Transverse colon (tissue), 4 donors: ENCODE measurements at regions not wholly inside any gene's neighbourhood (a gene's known extent, or its start where the extent isn't known, plus 50 kb on each side); places are given as distances from the start of the nearest gene placed in this dataset.

Experiments used
- DNase-seq: peaks from one replicate; pipeline ENCODE4 v3.0.0-alpha.2; 2019
- H3K27ac ChIP-seq, 4 donors: fragments of 200-600 bp; sonication (generic); 2 replicates each; pipeline ENCODE4 v1.5.1; 2016 to 2018; ENCODE audit warnings: inconsistent platforms in 4 of 4
- H3K27me3 ChIP-seq: fragments of 200-600 bp; sonication (generic); 2 replicates; pipeline ENCODE4 v1.5.1; 2017; ENCODE audit warnings: inconsistent platforms
- H3K36me3 ChIP-seq, 4 donors: fragments of 200-600 bp; sonication (generic); 2 replicates each; pipeline ENCODE4 v1.5.1; 2017 to 2019; ENCODE audit warnings: inconsistent platforms in 4 of 4
- H3K4me1 ChIP-seq, 4 donors: fragments of 200-600 bp; sonication (generic); 2 replicates each; pipeline ENCODE4 v1.5.1; 2017 to 2020; ENCODE audit warnings: inconsistent platforms in 4 of 4
- H3K4me3 ChIP-seq, 4 donors: fragments of 200-600 bp; sonication (generic); 1 replicate in 1 of 4; 2 replicates in 3 of 4; pipeline versions ENCODE4 v1.5.1 to v1.6.1; 2017 to 2019; ENCODE audit warnings: inconsistent platforms in 4 of 4
- H3K9me3 ChIP-seq, 2 donors: fragments of 200-600 bp; sonication (generic); 2 replicates each; pipeline ENCODE4 v1.5.1; 2017 to 2019; ENCODE audit warnings: inconsistent platforms in 2 of 2
- EP300 ChIP-seq: sonication (generic); formaldehyde crosslinking; IDR thresholded peaks from one replicate; pipeline ENCODE4 v1.6.1; 2017; ENCODE audit warnings: antibody characterized with exemption, low read depth
- POLR2A ChIP-seq: fragments of 450-650 bp; IDR thresholded peaks from one replicate; pipeline ENCODE4 v1.6.1; 2016; ENCODE audit warnings: antibody characterized with exemption, mild to moderate bottlenecking, moderate library complexity
- POLR2AphosphoS5 ChIP-seq, 3 donors: sonication (generic); formaldehyde crosslinking; IDR thresholded peaks; one replicate each; pipeline ENCODE4 v1.6.1; 2016; ENCODE audit warnings: antibody characterized with exemption in 3 of 3
- WGBS, 2 donors: methylation state at CpG; one replicate each; pipeline ENCODE4 v1.1.5; 2018; ENCODE audit warnings: low coverage in 1 of 2; 5-methylcytosine and 5-hydroxymethylcytosine counted together
- in situ Hi-C, 4 donors: fragments of 200-750 bp; cut with MboI; loops; one replicate each; pipeline versions ENCODE4 v1.15.0 to v1.15.1; 2017; ENCODE audit warnings: low sequenced_read_pairs in 3 of 4, low pct_ligation_motif_present in 1 of 4, low pct_unique_long_range_greater_than_20kb in 1 of 4
- intact Hi-C: fragments of 100-400 bp; cut with DNase I; formaldehyde crosslinking; loops from one replicate; pipeline ENCODE4 v1.15.1; 2023; ENCODE audit warnings: low total_unique reads
- TF ChIP-seq, protein P1 (sequence below), 5 experiments: fragments of 200-600 bp in 3 of 5; fragments of 450-650 bp in 2 of 5; sonication (generic) in 3 of 5; IDR thresholded peaks; 1 replicate in 2 of 5; 2 replicates in 3 of 5; pipeline ENCODE4 v1.5.1; 2016 to 2017; ENCODE audit warnings: antibody characterized with exemption in 5 of 5, inconsistent platforms in 3 of 5, mild to moderate bottlenecking in 2 of 5, moderate library complexity in 1 of 5

- peak; percentile 51 for DNase-seq
- H3K4me3 ChIP-seq: no peak overlapping the region
- H3K36me3 ChIP-seq: no peaks in the 10 kb centered on the region
- no peak for TF ChIP-seq POLR2A
- TF ChIP-seq POLR2AphosphoS5 (IDR thresholded peaks at IDR 0.05): no peak
- TF ChIP-seq, protein P1, sequence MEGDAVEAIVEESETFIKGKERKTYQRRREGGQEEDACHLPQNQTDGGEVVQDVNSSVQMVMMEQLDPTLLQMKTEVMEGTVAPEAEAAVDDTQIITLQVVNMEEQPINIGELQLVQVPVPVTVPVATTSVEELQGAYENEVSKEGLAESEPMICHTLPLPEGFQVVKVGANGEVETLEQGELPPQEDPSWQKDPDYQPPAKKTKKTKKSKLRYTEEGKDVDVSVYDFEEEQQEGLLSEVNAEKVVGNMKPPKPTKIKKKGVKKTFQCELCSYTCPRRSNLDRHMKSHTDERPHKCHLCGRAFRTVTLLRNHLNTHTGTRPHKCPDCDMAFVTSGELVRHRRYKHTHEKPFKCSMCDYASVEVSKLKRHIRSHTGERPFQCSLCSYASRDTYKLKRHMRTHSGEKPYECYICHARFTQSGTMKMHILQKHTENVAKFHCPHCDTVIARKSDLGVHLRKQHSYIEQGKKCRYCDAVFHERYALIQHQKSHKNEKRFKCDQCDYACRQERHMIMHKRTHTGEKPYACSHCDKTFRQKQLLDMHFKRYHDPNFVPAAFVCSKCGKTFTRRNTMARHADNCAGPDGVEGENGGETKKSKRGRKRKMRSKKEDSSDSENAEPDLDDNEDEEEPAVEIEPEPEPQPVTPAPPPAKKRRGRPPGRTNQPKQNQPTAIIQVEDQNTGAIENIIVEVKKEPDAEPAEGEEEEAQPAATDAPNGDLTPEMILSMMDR (IDR thresholded peaks at IDR 0.05): no peak
- no peak for TF ChIP-seq EP300
- intact Hi-C loops (no loop called here), in situ Hi-C loops (no loop called here)
- H3K4me1 ChIP-seq: no peaks in the 10 kb centered on the region
- H3K27ac ChIP-seq: no peak overlapping the region
- no peaks in the 10 kb centered on the region for H3K9me3 ChIP-seq
- WGBS, 2 donors: 61% methylated on average over 3 of the region's 3 CpGs; no CpG with 5 or more reads in 1 of the 2 donors
- H3K27me3 ChIP-seq: no peaks in the 10 kb centered on the region
Observed at GRCh38 chr2:104919127-104919526, 65.2 kb downstream of the POU3F3 start.

GRCh38 chr2:104923665-104924064, 69.8 kb downstream of the POU3F3 start:
- Histone ChIP-seq H3K36me3 (no peaks in the 10 kb centered on the region), H3K27me3 (no peaks in the 10 kb centered on the region), H3K4me3 (no peak overlapping the region), H3K4me1 (no peaks in the 10 kb centered on the region), H3K27ac (no peak overlapping the region), H3K9me3 (no peaks in the 10 kb centered on the region)
- in situ Hi-C loops (no loop called here), intact Hi-C loops (no loop called here)
- TF ChIP-seq POLR2AphosphoS5 (IDR thresholded peaks at IDR 0.05): no peak
- TF ChIP-seq, protein P1 (IDR thresholded peaks at IDR 0.05): no peak
- no peak for TF ChIP-seq POLR2A
- no peak for TF ChIP-seq EP300
- WGBS, 2 donors: 39 to 45% methylated on average over 3 of the region's 3 CpGs
- DNase-seq: no peak

- DNase-seq: no peak
- no peak for TF ChIP-seq POLR2A
- TF ChIP-seq EP300: no peak
- TF ChIP-seq, protein P1 (IDR thresholded peaks at IDR 0.05): no peak
- no peak for TF ChIP-seq POLR2AphosphoS5 (IDR thresholded peaks at IDR 0.05)
- no peak overlapping the region for H3K4me3 ChIP-seq
- no peaks in the 10 kb centered on the region for H3K4me1 ChIP-seq
- H3K36me3 ChIP-seq: no peaks in the 10 kb centered on the region
- intact Hi-C loops (no loop called here), in situ Hi-C loops (no loop called here)
- WGBS, 2 donors: 71 to 77% methylated on average over 3 to 4 of the region's 4 CpGs
- no peak overlapping the region for H3K27ac ChIP-seq
- H3K27me3 ChIP-seq: peaks cover 8% of the 10 kb centered on the region
- no peaks in the 10 kb centered on the region for H3K9me3 ChIP-seq
Observed at GRCh38 chr2:104929663-104930062, 75.7 kb downstream of the POU3F3 start.

GRCh38 chr2:104930732-104931131, 76.8 kb downstream of the POU3F3 start:
- no peaks in the 10 kb centered on the region for H3K9me3 ChIP-seq
- DNase-seq: no peak
- H3K36me3 ChIP-seq: no peaks in the 10 kb centered on the region
- peaks cover 8% of the 10 kb centered on the region for H3K27me3 ChIP-seq
- no peak for TF ChIP-seq POLR2AphosphoS5 (IDR thresholded peaks at IDR 0.05)
- TF ChIP-seq, protein P1 (IDR thresholded peaks at IDR 0.05): no peak
- no peak for TF ChIP-seq POLR2A
- TF ChIP-seq EP300: no peak
- 36 to 63% methylated on average over 2 to 3 of the region's 3 CpGs for WGBS, 2 donors
- intact Hi-C loops (no loop called here), in situ Hi-C loops (no loop called here)
- H3K4me1 ChIP-seq: no peaks in the 10 kb centered on the region
- H3K27ac ChIP-seq: no peak overlapping the region
- H3K4me3 ChIP-seq: no peak overlapping the region
